Gastrocnemius medialis (tissue), 4 donors: ENCODE measurements at regions not wholly inside any gene's neighbourhood (a gene's known extent, or its start where the extent isn't known, plus 50 kb on each side); places are given as distances from the start of the nearest gene placed in this dataset.

ENCODE experiments used
- POLR2A ChIP-seq, 2 donors: fragments of 450-650 bp; IDR thresholded peaks; one replicate each; pipeline ENCODE4 v1.6.1; 2017; ENCODE audit warnings: antibody characterized with exemption in 2 of 2, mild to moderate bottlenecking in 2 of 2, moderate library complexity in 2 of 2
- TF ChIP-seq, protein P1 (sequence below), 5 experiments: fragments of 450-650 bp in 3 of 5; fragments of 200-600 bp in 2 of 5; sonication (generic) in 2 of 5; IDR thresholded peaks in 4 of 5; conservative IDR thresholded peaks in 1 of 5; 1 replicate in 4 of 5; 2 replicates in 1 of 5; pipeline ENCODE4 v1.5.1; 2016 to 2019; ENCODE audit warnings: antibody characterized with exemption in 5 of 5, mild to moderate bottlenecking in 3 of 5, moderate library complexity in 3 of 5

DNA sequence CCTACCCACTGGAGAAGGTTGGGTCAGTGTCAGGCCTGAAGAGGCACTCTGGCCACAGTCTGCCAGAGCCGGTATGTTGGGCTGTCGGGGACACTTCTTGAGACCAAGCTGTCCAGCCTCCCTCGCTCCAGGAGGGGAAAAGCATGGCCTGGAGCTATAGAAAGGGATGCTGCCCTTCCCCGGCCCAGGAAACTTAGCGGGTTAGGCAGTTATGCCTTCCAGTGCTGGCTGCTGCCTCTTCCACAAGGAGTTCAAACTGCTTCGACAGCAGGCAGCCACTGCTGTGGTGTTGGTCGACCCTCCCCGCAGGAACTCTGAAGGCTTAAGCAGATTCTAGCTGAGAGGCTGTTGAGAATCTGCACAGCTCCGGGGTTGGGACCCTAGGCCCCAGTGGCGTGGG lies 819.4 kb downstream of the DIPK2A start:
- TF ChIP-seq, protein P1, sequence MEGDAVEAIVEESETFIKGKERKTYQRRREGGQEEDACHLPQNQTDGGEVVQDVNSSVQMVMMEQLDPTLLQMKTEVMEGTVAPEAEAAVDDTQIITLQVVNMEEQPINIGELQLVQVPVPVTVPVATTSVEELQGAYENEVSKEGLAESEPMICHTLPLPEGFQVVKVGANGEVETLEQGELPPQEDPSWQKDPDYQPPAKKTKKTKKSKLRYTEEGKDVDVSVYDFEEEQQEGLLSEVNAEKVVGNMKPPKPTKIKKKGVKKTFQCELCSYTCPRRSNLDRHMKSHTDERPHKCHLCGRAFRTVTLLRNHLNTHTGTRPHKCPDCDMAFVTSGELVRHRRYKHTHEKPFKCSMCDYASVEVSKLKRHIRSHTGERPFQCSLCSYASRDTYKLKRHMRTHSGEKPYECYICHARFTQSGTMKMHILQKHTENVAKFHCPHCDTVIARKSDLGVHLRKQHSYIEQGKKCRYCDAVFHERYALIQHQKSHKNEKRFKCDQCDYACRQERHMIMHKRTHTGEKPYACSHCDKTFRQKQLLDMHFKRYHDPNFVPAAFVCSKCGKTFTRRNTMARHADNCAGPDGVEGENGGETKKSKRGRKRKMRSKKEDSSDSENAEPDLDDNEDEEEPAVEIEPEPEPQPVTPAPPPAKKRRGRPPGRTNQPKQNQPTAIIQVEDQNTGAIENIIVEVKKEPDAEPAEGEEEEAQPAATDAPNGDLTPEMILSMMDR (IDR thresholded peaks at IDR 0.05 in 4 of 5, conservative IDR thresholded peaks at IDR 0.05 in 1 of 5) = no peak
- TF ChIP-seq POLR2A (IDR thresholded peaks at IDR 0.05) = no peak
